ENCODE measurements at regions not wholly inside any gene's neighbourhood (a gene's known extent, or its start where the extent isn't known, plus 50 kb on each side); places are given as distances from the start of the nearest gene placed in this dataset.

GRCh38 chr22:19645905-19646304 is 68.4 kb upstream of the SEPTIN5 start:
- TF ChIP-seq POU5F1 (IDR thresholded peaks at IDR 0.05; ENCODE audit: borderline replicate concordance, low read depth, low read length, partially characterized antibody) (no peak), KLF16 (IDR thresholded peaks at IDR 0.05) (no peak), TBP (optimal IDR thresholded peaks at IDR 0.05; ENCODE audit: low read depth, low read length) (no peak), ZBTB8A (IDR thresholded peaks at IDR 0.05; ENCODE audit: partially characterized antibody) (no peak), SMC3 (conservative IDR thresholded peaks at IDR 0.05; ENCODE audit: insufficient read depth, low read depth, low read length) (no peak), CHD2 (IDR thresholded peaks at IDR 0.05; ENCODE audit: low read depth, low read length) (no peak), CTCF (IDR thresholded peaks at IDR 0.05 in 2 of 3, conservative IDR thresholded peaks at IDR 0.05 in 1 of 3; ENCODE audit: insufficient read depth in 2 of 3, low read depth in 1 of 3, low read length in 3 of 3) (no peak), GATA2 (CRISPR knock-in tag; IDR thresholded peaks at IDR 0.05) (no peak), CTBP1 (IDR thresholded peaks at IDR 0.05; ENCODE audit: borderline replicate concordance) (no peak), POLR3A (IDR thresholded peaks at IDR 0.05; ENCODE audit: borderline replicate concordance, extremely low read depth, insufficient read depth, insufficient read length) (no peak), TAF9B (IDR thresholded peaks at IDR 0.05; ENCODE audit: partially characterized antibody) (no peak), PBX2 (CRISPR knock-in tag; IDR thresholded peaks at IDR 0.05; ENCODE audit: low read depth) (no peak), PBX2 (tag; conservative IDR thresholded peaks at IDR 0.05; ENCODE audit: low read depth) (no peak), ZNF232 (CRISPR knock-in tag; IDR thresholded peaks at IDR 0.05) (no peak), GABPB1 (CRISPR knock-in tag; IDR thresholded peaks at IDR 0.05) (no peak)
